IPS-15b (cell line): ENCODE measurements at regions not wholly inside any gene's neighbourhood (a gene's known extent, or its start where the extent isn't known, plus 50 kb on each side); places are given as distances from the start of the nearest gene placed in this dataset.

Experiments
- H3K27me3 ChIP-seq: one replicate; pipeline ENCODE4 v1.6.1; 2013; ENCODE audit warnings: low read length; ENCODE audit not compliant: control insufficient read depth, insufficient read depth
- H3K36me3 ChIP-seq: one replicate; pipeline ENCODE4 v1.6.1; 2013; ENCODE audit warnings: low read length; ENCODE audit not compliant: control insufficient read depth, insufficient read depth
- H3K4me1 ChIP-seq: one replicate; pipeline ENCODE4 v1.6.1; 2013; ENCODE audit warnings: mild to moderate bottlenecking, low read length; ENCODE audit not compliant: control insufficient read depth, insufficient read depth
- H3K4me3 ChIP-seq: one replicate; pipeline ENCODE4 v1.5.1; 2013; ENCODE audit warnings: low read depth, low read length
- H3K9ac ChIP-seq: one replicate; pipeline ENCODE4 v1.6.1; 2013; ENCODE audit warnings: low read depth, mild to moderate bottlenecking, low read length
- H3K9me3 ChIP-seq: one replicate; pipeline ENCODE4 v1.6.1; 2013; ENCODE audit warnings: mild to moderate bottlenecking, low read length; ENCODE audit not compliant: control insufficient read depth, insufficient read depth

DNA sequence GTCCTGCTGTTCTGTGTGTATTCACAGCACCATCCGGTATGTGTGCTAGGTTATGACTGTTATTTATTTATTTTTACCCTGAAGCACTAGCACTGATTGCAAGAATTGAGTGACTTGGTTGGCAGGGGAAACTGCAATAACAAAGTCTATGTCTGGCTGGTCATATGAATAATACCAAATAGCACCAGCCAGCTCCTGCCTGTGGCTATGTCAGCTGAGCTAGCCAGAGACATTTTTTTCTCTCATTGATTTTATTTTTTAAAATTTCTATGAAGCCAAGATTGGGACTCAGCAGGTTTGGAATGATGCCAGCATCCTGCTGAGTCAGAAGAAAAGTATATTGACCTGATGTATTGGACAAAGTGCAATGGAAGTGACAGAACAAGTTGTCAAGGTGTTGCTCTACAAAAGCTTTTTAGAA, 188.5 kb upstream of the CDH2 start:
- Histone ChIP-seq H3K9ac (no peak overlapping the region), H3K4me1 (no peaks in the 10 kb centered on the region), H3K4me3 (no peak overlapping the region), H3K36me3 (no peaks in the 10 kb centered on the region), H3K27me3 (no peaks in the 10 kb centered on the region), H3K9me3 (no peaks in the 10 kb centered on the region)

DNA sequence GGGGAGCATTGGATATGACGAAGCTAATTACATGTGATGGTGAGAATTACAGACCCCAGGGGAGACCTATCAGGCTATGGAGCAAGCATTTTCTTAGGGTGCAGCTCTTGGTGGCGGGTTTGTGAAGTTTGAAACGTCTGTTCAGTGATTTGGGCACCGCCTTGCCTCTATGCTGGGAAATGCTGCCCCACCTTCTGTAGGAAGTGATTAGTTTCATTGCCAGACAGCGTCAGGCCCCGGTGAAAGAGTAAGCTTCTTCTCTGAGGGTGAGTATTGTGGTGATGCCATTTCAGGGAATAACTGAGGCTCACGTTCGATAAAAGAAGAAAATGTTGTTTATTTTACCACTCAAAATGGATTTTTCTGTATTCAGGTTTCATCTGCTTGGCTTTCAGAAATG, 186.2 kb upstream of the CDH2 start:
- H3K4me1 ChIP-seq: no peaks in the 10 kb centered on the region
- H3K27me3 ChIP-seq: no peaks in the 10 kb centered on the region
- no peaks in the 10 kb centered on the region for H3K36me3 ChIP-seq
- no peak overlapping the region for H3K4me3 ChIP-seq
- no peak overlapping the region for H3K9ac ChIP-seq
- H3K9me3 ChIP-seq: no peaks in the 10 kb centered on the region

DNA sequence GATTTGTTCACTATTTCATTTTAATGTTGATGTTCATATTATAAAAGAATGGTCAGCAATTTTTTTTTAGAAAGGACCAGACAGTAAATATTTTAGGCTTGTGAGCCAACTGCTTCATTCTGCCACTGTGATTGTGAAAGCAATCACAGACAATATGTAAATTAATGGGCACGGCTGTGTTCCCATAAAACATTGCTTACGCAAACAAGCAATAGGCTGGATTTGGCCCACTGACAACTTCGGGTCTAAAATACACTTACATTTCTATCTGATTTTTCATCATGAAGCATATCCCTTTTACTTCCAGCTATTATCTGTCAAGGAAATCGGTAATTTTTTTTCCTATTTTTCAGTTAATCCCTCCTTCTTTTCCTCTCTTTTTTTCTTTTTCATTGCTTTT, 182.2 kb upstream of the CDH2 start:
- Histone ChIP-seq H3K4me3 (no peak overlapping the region), H3K9ac (no peak overlapping the region), H3K4me1 (no peaks in the 10 kb centered on the region), H3K9me3 (no peaks in the 10 kb centered on the region), H3K27me3 (no peaks in the 10 kb centered on the region), H3K36me3 (no peaks in the 10 kb centered on the region)

GRCh38 chr18:28357766-28358401, 181.0 kb upstream of the CDH2 start:
- Histone ChIP-seq H3K36me3 (no peaks in the 10 kb centered on the region), H3K4me1 (no peaks in the 10 kb centered on the region), H3K4me3 (no peak overlapping the region), H3K27me3 (no peaks in the 10 kb centered on the region), H3K9me3 (no peaks in the 10 kb centered on the region), H3K9ac (no peak overlapping the region)

DNA sequence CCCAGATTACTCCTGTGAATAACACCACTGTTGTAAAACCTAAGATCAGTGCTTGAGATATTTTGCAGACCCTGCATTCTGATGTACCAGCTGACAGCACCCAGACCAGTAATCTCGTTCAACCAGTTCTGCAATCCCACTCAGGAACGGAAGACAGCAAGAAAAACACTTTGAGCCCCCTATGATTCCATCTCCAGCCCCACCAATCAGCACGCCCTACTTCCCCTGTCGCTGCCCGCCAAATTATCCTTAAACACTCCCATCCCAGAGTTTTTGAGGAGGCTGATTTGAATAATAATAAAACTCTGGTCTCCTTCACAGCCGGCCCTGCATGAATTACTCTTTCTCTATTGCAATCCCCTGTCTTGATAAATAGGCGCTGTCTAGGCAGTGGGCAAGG, 173.9 kb upstream of the CDH2 start:
- peak overlapping the region; percentile 6 for H3K4me3 ChIP-seq
- no peaks in the 10 kb centered on the region for H3K27me3 ChIP-seq

DNA sequence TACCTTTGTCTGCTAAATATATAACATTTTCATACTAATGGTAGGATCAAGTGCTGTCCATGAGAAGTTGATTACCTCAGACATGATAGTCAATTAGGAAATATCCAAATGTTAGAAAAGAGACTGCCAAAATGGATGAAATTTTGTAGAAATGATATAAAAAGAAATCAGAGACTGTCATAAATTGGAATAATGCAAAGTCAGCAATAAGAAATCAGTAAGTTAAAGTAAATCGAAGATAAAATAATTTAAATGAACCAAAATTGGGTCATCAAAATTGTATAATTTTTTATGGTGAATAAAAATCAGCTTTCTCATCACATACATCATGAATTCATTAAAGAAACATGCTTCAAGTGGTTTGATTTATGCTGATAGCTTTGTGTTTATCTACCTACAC, 165.3 kb upstream of the CDH2 start:
- Histone ChIP-seq H3K36me3 (no peaks in the 10 kb centered on the region), H3K4me3 (no peak overlapping the region), H3K9me3 (no peaks in the 10 kb centered on the region), H3K27me3 (no peaks in the 10 kb centered on the region), H3K4me1 (no peaks in the 10 kb centered on the region), H3K9ac (no peak overlapping the region)

More for the DNA sequence above, 173.9 kb upstream of the CDH2 start:
- no peaks in the 10 kb centered on the region for H3K36me3 ChIP-seq
- H3K9ac ChIP-seq: no peak overlapping the region
- H3K4me1 ChIP-seq: peaks cover 5% of the 10 kb centered on the region
- no peaks in the 10 kb centered on the region for H3K9me3 ChIP-seq

- no peaks in the 10 kb centered on the region for H3K36me3 ChIP-seq
- H3K9ac ChIP-seq: no peak overlapping the region
- no peak overlapping the region for H3K4me3 ChIP-seq
- no peaks in the 10 kb centered on the region for H3K9me3 ChIP-seq
- H3K4me1 ChIP-seq: no peaks in the 10 kb centered on the region
- H3K27me3 ChIP-seq: no peaks in the 10 kb centered on the region
Measured at GRCh38 chr18:28338316-28338715, 161.4 kb upstream of the CDH2 start.

GRCh38 chr18:28334516-28334915, 157.6 kb upstream of the CDH2 start:
- no peak overlapping the region for H3K4me3 ChIP-seq
- H3K36me3 ChIP-seq: no peaks in the 10 kb centered on the region
- H3K9ac ChIP-seq: no peak overlapping the region

GRCh38 chr18:28332071-28332470, 155.1 kb upstream of the CDH2 start:
- Histone ChIP-seq H3K9me3 (no peaks in the 10 kb centered on the region), H3K4me3 (no peak overlapping the region), H3K9ac (no peak overlapping the region), H3K4me1 (no peaks in the 10 kb centered on the region), H3K27me3 (no peaks in the 10 kb centered on the region), H3K36me3 (no peaks in the 10 kb centered on the region)

More at GRCh38 chr18:28334516-28334915, 157.6 kb upstream of the CDH2 start:
- H3K4me1 ChIP-seq: no peaks in the 10 kb centered on the region
- no peaks in the 10 kb centered on the region for H3K27me3 ChIP-seq
- no peaks in the 10 kb centered on the region for H3K9me3 ChIP-seq

- no peak overlapping the region for H3K9ac ChIP-seq
- no peak overlapping the region for H3K4me3 ChIP-seq
- H3K4me1 ChIP-seq: no peaks in the 10 kb centered on the region
- no peaks in the 10 kb centered on the region for H3K27me3 ChIP-seq
- H3K9me3 ChIP-seq: no peaks in the 10 kb centered on the region
- no peaks in the 10 kb centered on the region for H3K36me3 ChIP-seq
Measured at GRCh38 chr18:28331551-28331950, 154.6 kb upstream of the CDH2 start.

DNA sequence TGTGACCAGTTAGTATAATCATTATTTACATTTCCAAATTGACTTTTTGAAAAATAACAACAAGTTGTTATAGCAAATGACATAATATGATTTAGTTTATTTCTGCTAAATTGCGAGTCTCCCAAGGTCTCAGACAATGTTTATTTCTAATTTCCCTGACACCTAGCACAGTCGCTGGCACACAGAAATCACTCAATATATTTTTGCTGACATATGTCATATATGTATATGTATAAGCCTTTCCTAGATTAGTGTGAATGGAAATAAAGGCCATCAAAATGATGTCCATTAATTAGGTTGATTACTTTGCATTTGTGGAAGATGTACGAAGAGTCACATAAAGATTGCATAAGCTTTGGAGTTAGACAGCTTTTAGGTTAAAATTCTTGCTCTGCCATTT, 136.7 kb upstream of the CDH2 start:
- no peaks in the 10 kb centered on the region for H3K36me3 ChIP-seq
- no peaks in the 10 kb centered on the region for H3K9me3 ChIP-seq
- H3K4me3 ChIP-seq: no peak overlapping the region
- no peaks in the 10 kb centered on the region for H3K4me1 ChIP-seq
- no peaks in the 10 kb centered on the region for H3K27me3 ChIP-seq
- H3K9ac ChIP-seq: no peak overlapping the region

GRCh38 chr18:28288784-28289183, 111.9 kb upstream of the CDH2 start:
- H3K9me3 ChIP-seq: no peaks in the 10 kb centered on the region
- peaks cover 14% of the 10 kb centered on the region for H3K27me3 ChIP-seq

More at GRCh38 chr18:28288784-28289183, 111.9 kb upstream of the CDH2 start:
- H3K36me3 ChIP-seq: no peaks in the 10 kb centered on the region
- H3K4me3 ChIP-seq: no peak overlapping the region
- H3K4me1 ChIP-seq: peaks cover 8% of the 10 kb centered on the region
- H3K9ac ChIP-seq: no peak overlapping the region
